Coronary artery (tissue), 2 donors: ENCODE measurements at regions not wholly inside any gene's neighbourhood (a gene's known extent, or its start where the extent isn't known, plus 50 kb on each side); places are given as distances from the start of the nearest gene placed in this dataset.

Experiments
- DNase-seq: peaks from one replicate; pipeline ENCODE4 v3.0.0-alpha.2; 2017; ENCODE audit warnings: low spot score
- H3K27ac ChIP-seq, 2 donors: fragments of 200-600 bp; sonication (generic); one replicate each; pipeline ENCODE4 v1.5.1; 2016 to 2019
- H3K4me3 ChIP-seq: fragments of 200-600 bp; sonication (generic); 2 replicates; pipeline ENCODE4 v1.5.1; 2016; ENCODE audit warnings: mild to moderate bottlenecking, moderate library complexity
- TF ChIP-seq, protein P1 (sequence below): fragments of 200-600 bp; sonication (generic); IDR thresholded peaks from one replicate; pipeline ENCODE4 v1.5.1; 2019; ENCODE audit warnings: antibody characterized with exemption

DNA sequence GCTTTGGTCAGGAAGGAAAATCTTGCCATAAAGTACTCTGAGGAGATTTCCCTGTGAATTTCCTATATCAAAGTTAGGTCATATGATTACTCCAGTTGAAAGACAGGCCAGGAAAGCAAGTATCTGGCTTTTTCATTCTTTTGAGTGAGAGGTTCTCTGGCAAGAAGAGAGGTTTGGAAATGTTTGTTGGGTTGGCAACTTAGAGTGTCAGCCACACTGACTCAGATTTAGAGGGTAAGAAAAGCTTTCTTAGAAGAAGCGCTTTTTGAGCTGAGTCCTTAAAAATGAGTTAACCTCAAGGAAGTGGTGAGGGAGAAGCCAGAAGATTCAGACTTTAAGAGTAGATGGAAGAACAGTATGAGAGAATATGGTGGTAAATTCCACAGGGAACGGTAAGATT, 86.1 kb upstream of the BDNF start:
- TF ChIP-seq, protein P1, sequence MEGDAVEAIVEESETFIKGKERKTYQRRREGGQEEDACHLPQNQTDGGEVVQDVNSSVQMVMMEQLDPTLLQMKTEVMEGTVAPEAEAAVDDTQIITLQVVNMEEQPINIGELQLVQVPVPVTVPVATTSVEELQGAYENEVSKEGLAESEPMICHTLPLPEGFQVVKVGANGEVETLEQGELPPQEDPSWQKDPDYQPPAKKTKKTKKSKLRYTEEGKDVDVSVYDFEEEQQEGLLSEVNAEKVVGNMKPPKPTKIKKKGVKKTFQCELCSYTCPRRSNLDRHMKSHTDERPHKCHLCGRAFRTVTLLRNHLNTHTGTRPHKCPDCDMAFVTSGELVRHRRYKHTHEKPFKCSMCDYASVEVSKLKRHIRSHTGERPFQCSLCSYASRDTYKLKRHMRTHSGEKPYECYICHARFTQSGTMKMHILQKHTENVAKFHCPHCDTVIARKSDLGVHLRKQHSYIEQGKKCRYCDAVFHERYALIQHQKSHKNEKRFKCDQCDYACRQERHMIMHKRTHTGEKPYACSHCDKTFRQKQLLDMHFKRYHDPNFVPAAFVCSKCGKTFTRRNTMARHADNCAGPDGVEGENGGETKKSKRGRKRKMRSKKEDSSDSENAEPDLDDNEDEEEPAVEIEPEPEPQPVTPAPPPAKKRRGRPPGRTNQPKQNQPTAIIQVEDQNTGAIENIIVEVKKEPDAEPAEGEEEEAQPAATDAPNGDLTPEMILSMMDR: no peak
- Histone ChIP-seq H3K27ac (no peak overlapping the region), H3K4me3 (no peak overlapping the region)
- DNase-seq: no peak

GRCh38 chr11:27783701-27784355, 83.6 kb upstream of the BDNF start:
- TF ChIP-seq, protein P1: no peak
- Histone ChIP-seq H3K27ac (no peak overlapping the region), H3K4me3 (no peak overlapping the region)
- no peak for DNase-seq

GRCh38 chr11:27777033-27777432, 76.8 kb upstream of the BDNF start:
- Histone ChIP-seq H3K4me3 (no peak overlapping the region), H3K27ac (no peak overlapping the region)
- no peak for DNase-seq
- TF ChIP-seq, protein P1: no peak

- no peak for DNase-seq
- Histone ChIP-seq H3K4me3 (no peak overlapping the region), H3K27ac (no peak overlapping the region)
- TF ChIP-seq, protein P1: no peak
These were observed 73.6 kb upstream of the BDNF start for GRCh38 chr11:27773884-27774283.

GRCh38 chr11:27771516-27771915, 71.3 kb upstream of the BDNF start:
- no peak for DNase-seq

DNA sequence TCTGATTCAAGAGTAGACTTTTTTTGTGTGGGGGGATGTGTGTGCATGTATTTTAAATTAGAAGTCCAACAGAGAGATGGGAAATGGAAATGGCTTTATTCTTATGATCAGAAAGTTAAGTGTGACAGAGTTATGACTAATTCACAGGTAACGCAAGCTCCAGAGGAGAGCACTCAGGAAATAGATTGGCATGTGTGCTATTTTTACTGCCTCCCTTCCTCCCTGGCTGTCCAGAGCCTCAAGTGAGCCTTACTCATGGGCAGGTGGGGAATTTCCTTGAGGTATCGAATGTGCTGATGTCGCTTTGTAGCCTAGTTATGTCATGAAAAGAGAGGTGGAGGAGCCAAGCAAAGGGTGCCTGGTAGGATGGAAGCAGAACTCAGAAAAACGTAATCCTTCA, 70.3 kb upstream of the BDNF start:
- TF ChIP-seq, protein P1: no peak

More at GRCh38 chr11:27771516-27771915, 71.3 kb upstream of the BDNF start:
- H3K27ac ChIP-seq: no peak overlapping the region
- H3K4me3 ChIP-seq: no peak overlapping the region
- TF ChIP-seq, protein P1: no peak

DNA sequence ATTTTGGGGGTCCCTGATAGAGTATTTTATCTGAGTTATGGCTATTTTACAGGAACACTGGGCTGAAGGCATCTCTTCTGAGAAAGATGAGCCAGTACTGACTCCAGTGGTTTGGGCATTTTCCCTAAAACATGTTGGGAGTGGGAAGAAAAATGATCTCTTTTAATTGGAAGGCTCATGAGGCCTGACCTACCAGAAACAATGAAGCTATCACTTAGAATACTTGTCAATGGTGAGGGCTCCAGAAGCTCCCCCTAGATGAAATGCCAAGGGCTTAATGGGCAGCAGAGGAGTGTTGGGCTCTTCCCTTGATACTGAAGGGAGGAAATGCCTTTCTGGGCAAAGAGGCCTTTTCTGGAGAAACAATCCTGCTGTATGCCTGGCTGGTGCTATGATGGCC, 63.5 kb upstream of the BDNF start:
- H3K27ac ChIP-seq: no peak overlapping the region
- TF ChIP-seq, protein P1: no peak
- no peak for DNase-seq
- no peak overlapping the region for H3K4me3 ChIP-seq

More for the DNA sequence above, 70.3 kb upstream of the BDNF start:
- H3K27ac ChIP-seq: no peak overlapping the region
- DNase-seq: no peak
- no peak overlapping the region for H3K4me3 ChIP-seq
